GM21360 (cell line): ENCODE measurements at regions not wholly inside any gene's neighbourhood (a gene's known extent, or its start where the extent isn't known, plus 50 kb on each side); places are given as distances from the start of the nearest gene placed in this dataset.
A peak's percentile ranks its signal among the peaks of the same experiment; 100 is the strongest.
"Not testable (repeated sequence)": the region's sequence is repeated elsewhere in the genome, so short reads cannot be mapped to it uniquely, and the experiment has no call there.

Experiments used
- ATAC-seq: cut with Tn5 transposase; IDR thresholded peaks from one replicate; pipeline ENCODE4 v1.9.1; 2021; ENCODE audit warnings: mild to moderate bottlenecking, moderate library complexity; ENCODE audit not compliant: unreplicated experiment

DNA sequence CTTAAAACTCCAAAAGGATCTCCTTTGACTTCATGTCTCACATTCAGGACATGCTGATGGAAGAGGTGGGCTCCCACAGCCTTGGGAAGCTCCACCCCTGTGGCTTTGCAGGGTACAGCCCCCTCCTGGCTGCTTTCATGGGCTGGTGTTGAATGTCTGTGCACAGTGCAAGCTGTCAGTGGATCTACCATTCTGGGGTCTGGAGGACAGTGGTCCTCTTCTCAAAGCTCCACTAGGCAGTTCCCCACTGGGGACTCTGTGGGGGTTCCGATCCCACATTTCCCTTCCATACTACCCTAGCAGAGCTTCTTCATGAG lies 150.2 kb upstream of the FBXL17 start:
- not testable (repeated sequence) for ATAC-seq

DNA sequence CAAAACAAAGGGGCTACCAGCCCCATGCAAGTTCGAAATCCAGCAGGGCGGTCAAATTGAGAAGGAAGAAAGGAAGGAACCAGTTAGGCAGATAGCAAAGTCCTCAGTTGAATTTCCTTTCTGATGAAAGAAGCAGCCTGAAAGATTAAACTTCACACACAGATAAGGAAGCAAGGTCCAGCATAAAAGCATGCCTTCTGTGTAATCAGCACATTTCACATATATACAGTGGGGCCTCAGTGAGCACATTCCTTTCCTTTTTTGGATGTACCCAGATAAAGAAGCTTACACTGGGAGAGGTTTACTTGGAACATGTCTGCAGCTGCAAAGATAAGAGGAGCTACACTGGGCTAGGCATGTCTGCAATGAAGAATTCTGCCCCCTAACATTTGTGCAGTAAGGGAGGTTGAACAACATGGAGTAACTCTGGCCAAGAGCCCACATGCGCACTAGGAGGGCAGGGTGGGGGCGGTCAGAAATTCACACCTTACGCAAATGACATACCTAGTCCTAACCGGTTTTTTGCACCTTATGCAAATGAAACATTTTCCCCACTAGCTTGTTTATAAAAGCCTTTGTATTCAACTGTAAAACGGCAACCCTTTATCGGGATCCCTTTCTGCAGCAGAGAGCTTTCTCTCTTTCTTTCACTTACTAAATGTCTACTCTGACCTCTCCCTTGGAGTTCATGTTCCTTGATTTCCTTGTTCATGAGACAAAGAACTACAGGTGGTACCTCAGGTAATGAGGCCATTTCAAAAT lies 149.7 kb upstream of the FBXL17 start:
- no peak for ATAC-seq

DNA sequence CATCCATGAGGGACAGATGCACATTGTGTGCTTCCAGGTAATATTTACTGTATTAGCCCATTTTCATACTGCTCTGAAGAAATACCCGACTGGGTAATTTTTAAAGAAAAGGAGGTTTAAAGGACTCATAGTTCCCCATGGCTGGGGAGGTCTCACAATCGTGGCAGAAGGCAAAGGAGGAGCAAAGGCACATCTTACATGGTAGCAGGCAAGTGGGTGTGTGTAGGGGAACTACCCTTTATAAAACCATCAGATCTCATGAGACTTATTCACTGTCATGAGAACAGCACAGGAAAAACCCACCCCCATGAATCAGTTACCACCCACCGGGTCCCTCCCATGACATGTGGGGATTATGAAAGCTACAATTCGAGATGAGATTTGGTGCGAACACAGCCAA lies 148.8 kb upstream of the FBXL17 start:
- ATAC-seq = no peak

DNA sequence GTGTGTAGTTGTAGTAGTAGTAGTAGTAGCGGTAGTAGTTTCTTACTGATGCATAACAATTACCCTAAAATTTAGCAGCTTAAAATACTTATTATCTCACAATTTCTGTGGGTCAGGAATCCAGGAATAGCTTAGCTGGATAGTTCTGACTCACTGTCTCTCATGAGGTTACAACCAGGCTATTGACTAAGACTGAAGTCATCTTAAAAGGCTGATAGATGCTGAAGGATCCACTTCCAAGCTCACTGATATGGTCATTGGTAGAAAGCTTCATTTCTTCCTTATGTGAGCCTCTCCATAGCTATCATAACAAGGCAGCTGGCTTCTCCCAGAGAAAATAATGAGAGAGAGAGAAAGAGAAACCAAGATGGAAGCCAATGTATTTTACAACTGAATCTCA lies 147.5 kb upstream of the FBXL17 start:
- no peak for ATAC-seq

DNA sequence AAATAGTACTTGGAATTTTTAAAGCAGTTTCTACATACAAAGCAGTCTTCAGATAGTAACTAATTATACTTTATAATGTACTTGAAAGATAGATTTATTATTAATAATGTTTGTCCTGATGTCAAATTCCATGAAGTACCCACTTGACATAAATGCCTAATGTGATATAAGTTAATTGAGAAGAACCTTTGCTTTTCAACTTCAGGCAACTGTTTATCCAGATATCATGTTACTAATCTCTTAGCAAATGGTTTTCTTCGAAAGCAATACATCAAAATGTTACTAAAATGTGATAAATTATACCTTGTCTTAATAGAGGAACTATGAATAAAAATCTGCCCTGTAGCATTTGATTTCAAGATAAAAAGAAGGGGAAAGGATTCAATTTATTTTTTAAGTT lies 146.8 kb upstream of the FBXL17 start:
- no peak for ATAC-seq

GRCh38 chr5:108524564-108524963 lies 142.7 kb upstream of the FBXL17 start:
- no peak for ATAC-seq

- ATAC-seq = no peak
Measured at GRCh38 chr5:108523360-108523759, 141.5 kb upstream of the FBXL17 start.

DNA sequence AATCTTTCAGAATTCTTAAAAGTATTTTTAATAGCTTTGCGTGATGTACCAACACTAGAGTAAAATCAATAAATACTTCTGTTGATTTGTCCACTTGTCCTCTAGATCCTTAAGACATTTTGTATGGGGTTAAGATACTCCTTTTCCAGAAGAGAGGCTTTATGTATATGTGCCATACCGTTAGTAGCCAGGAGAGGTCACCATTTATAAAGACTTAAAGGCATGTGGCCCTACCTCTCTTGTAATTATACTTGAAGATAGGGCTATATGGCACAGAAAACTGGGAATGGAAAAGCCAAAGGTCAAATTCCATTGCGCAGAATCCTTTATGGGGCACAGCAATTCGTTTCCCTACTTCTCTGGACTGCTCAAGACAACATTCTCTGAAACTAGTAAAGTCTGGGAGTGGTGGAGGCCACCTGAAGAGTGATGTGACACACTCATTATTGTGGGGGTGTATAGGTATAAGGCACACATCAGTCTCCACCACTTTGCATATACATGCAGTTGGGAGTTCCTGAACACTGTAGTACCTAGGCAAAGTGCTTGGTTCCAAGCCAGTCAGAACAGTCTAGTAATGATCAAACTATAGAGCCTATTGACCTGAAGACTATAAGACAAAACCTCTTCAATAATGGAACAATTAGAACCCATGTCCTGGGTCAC lies 140.1 kb upstream of the FBXL17 start:
- peak; percentile 35 for ATAC-seq

GRCh38 chr5:108521011-108521700 lies 139.3 kb upstream of the FBXL17 start:
- ATAC-seq = peak; percentile 93

DNA sequence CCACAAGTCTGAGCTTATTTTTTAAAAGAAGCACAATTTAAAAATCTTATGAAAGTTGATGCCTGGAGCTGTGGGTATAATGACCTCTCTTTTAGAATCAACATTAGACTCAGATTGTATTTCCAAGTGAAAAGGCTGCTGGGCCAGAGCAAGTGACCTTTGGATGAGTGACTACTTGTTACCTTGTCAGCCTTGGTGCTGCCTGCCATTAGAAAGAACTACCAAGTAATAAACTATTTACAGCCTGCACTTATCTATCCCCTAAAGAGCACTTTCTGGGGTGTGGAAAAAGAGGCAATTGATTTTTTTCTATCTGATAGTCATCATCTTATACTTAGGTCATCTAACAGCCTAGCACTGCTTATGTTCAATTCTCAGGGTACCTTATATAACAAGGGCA lies 134.9 kb upstream of the FBXL17 start:
- no peak for ATAC-seq

DNA sequence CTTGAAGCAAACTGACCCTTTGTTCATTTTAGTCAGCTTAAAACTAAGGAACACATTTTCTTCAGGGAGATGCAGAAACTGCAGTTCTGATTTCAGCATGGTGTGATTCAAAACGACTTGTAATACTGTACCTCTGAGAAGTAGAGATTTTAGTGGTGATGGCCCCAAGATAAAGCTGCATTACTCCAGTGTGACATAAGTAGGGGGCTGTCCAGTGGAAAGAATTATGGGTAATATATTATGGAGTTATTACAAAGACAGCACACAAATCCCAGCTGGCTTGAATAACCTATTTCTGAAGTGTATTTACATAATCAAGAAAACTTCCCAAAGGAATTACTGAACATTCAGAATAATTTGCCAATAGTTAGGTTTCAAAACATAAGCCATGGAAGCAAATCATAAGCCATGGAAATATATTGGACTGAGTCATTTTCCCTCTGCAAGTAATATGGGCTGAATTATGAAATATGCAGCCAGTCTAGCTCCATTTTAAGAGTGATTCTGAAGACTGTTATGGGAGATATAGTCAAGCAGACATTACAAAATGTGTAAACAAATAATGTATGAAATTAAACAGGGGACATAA lies 133.7 kb upstream of the FBXL17 start:
- no peak for ATAC-seq

GRCh38 chr5:108508979-108509378 lies 127.1 kb upstream of the FBXL17 start:
- ATAC-seq = no peak

DNA sequence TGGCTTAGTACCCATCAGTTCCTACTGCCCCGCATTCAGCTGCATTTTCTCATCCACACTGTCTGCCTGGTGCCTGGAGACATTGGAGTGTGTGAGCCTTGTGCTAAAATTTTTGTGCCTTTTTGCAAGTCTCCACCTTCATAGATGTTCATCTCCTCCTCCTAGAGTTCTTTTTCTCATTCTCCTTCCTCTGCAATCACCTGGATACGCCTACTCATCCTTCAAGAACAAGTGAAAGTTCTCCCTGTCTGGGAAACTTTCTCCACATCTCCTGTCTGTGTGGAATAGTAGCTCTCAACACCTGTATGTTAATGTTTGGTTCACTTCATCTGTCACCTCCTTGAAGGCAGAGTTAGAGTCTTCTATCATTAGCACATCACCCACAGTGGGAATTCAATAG lies 125.7 kb upstream of the FBXL17 start:
- ATAC-seq = no peak

GRCh38 chr5:108505608-108506007 lies 123.7 kb upstream of the FBXL17 start:
- no peak for ATAC-seq

DNA sequence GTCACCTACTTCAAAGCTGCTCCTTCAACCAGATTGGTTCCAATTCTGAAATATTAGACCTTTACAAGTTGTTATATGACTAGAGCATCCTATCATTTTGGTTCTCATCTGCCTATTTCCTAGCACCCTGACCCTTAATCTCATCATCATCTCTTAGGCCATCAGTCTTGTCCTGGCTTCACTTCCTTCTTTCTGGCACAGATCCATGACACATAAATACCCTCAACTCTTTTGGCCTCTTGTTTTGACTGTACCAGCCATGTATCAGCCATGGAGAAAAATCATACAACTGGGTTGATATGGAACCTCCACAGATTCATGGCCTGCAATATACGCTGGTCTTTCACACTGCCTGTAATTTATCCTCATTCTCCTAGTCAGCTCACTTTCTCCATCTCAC lies 123.1 kb upstream of the FBXL17 start:
- ATAC-seq = no peak

DNA sequence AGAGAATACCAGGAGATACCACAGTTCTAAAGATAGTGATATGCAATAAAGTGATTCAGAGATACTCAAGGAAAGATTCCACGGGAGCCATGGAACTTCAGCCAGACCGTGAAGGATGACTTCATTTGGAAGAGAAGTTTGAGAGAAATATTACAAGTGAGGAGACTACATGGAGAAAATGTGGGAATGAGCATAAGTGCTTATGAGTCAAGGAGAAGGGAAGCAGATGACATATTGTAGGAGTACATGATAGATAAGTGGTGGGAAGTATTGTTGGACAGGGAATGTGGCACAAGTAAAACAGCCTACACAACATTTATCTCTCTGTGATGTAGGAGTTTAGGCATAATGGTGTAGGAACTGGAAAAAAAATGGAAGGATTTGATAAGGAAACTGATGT lies 122.1 kb upstream of the FBXL17 start:
- ATAC-seq = no peak

GRCh38 chr5:108495615-108496014 lies 113.7 kb upstream of the FBXL17 start:
- not testable (repeated sequence) for ATAC-seq

GRCh38 chr5:108487951-108488350 lies 106.1 kb upstream of the FBXL17 start:
- ATAC-seq = no peak

- no peak for ATAC-seq
Measured at GRCh38 chr5:108484035-108484434, 102.1 kb upstream of the FBXL17 start.

GRCh38 chr5:108481355-108481931 lies 99.5 kb upstream of the FBXL17 start:
- ATAC-seq = peak; percentile 66

DNA sequence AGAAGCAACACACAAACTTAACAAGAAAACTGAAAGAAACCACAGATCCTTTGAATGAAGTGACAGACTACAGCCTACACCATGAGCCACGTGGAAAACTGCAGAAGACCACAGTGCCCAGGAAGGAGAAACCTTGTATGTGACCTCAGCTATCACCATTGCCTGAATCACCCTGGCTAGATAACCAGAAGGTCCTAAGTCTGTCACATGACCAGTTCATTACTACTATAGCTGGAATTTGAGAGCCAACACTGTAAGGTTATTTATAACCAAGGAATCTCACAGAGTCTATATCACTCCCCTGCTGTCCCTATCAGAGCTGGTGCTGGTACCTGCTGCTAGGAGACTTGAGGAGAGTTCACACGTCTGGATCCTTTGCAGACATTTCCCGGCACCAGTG lies 90.3 kb upstream of the FBXL17 start:
- ATAC-seq = no peak
